ENCODE measurements at regions not wholly inside any gene's neighbourhood (a gene's known extent, or its start where the extent isn't known, plus 50 kb on each side); places are given as distances from the start of the nearest gene placed in this dataset.

DNA sequence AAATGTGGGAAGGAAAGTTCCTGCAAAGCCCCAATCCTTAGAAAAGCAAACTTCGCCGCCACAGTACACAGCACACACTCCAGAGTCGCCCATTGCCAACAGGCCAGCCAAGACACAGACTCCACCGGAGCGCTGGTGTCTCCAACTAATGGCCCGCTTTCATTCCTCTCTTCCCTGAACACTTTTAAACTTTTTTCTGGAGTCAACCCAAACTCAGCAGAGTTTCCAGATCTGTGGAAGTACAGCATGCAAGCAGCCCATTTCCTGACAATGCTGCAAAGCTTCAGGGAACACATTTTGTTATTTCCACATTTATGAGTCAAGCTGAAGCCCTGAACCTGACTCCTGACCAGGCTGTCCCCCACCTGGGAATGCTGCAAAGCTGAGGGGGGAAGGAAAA is 351.9 kb downstream of the NFIB start:
- peak in 1 of 2 donors; percentile 55 for DNase-seq (ENCODE audit: low read depth in 2 of 2)
- Histone ChIP-seq H3K9me3 (ENCODE audit: control insufficient read depth, insufficient read depth, low read depth, low read length) (no peaks in the 10 kb centered on the region), H3K4me1 (ENCODE audit: control insufficient read depth, extremely low read depth, insufficient read depth, low read length) (no peaks in the 10 kb centered on the region), H4K20me1 (ENCODE audit: control insufficient read depth, extremely low read depth, insufficient read depth, low read length) (no peaks in the 10 kb centered on the region), H3K27me3 (ENCODE audit: control insufficient read depth, insufficient read depth, low read length) (no peaks in the 10 kb centered on the region), H3K4me2 (ENCODE audit: extremely low read depth, insufficient read depth, low read length) (no peak overlapping the region), H3K79me2 (ENCODE audit: control insufficient read depth, insufficient read depth, low read length) (no peaks in the 10 kb centered on the region), H2AFZ (ENCODE audit: low read length) (no peak overlapping the region), H3K27ac (ENCODE audit: insufficient read depth, low read length) (no peak overlapping the region), H3K9ac (ENCODE audit: insufficient read depth, low read length) (no peak overlapping the region), H3K4me3 (replicated peaks in 1 of 4; ENCODE audit: control extremely low read depth in 1 of 4, insufficient read depth in 1 of 4, low read depth in 3 of 4, low read length in 4 of 4) (no peak overlapping the region), H3K36me3 (ENCODE audit: control insufficient read depth, insufficient read depth, low read length) (no peaks in the 10 kb centered on the region)
- no peak for TF ChIP-seq EZH2 (IDR thresholded peaks at IDR 0.05; ENCODE audit: low read length, missing control alignments)
- TF ChIP-seq, protein P1, sequence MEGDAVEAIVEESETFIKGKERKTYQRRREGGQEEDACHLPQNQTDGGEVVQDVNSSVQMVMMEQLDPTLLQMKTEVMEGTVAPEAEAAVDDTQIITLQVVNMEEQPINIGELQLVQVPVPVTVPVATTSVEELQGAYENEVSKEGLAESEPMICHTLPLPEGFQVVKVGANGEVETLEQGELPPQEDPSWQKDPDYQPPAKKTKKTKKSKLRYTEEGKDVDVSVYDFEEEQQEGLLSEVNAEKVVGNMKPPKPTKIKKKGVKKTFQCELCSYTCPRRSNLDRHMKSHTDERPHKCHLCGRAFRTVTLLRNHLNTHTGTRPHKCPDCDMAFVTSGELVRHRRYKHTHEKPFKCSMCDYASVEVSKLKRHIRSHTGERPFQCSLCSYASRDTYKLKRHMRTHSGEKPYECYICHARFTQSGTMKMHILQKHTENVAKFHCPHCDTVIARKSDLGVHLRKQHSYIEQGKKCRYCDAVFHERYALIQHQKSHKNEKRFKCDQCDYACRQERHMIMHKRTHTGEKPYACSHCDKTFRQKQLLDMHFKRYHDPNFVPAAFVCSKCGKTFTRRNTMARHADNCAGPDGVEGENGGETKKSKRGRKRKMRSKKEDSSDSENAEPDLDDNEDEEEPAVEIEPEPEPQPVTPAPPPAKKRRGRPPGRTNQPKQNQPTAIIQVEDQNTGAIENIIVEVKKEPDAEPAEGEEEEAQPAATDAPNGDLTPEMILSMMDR (conservative IDR thresholded peaks at IDR 0.05 in 1 of 2, IDR thresholded peaks at IDR 0.05 in 1 of 2; ENCODE audit: low read depth in 1 of 2, low read length in 2 of 2): no peak

DNA sequence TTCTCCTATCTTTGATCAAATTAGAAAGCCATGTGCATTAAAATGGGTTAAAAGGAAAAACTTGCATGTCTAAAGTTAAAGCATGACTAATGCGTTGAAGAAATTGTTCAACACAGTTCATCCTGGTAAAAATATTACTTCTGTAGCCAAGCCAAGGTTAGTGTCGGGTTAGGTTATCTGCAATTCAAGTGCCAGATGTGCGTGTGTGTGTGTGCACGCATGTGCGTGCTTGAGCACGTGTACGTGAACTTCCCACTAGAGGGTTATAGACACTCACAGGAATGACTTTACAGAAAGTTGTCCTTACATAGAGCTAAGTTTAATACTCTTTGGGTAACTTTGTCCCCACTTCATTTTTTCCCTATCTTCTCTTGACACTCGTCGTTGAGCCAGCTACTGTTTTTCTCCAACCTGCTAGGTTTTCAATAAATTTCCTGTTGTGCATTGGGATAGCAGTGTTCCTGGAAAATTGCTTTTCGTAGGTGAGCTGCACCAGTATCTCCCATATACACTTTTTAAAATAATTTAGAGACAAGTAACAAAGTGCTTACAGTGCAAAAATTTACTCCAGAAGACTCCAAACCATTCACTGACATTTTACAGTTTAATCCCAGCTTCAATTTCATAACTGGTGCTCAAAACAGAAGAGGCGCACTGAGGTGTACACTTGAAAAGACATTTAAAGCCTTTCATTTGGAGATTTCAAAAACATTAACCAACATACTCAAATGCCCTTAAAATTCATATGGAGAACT is 353.8 kb downstream of the NFIB start:
- Histone ChIP-seq H2AFZ (ENCODE audit: low read length) (no peak overlapping the region), H3K9me3 (ENCODE audit: control insufficient read depth, insufficient read depth, low read depth, low read length) (no peaks in the 10 kb centered on the region), H3K4me3 (replicated peaks in 1 of 4; ENCODE audit: control extremely low read depth in 1 of 4, insufficient read depth in 1 of 4, low read depth in 3 of 4, low read length in 4 of 4) (no peak overlapping the region), H3K4me2 (ENCODE audit: extremely low read depth, insufficient read depth, low read length) (no peak overlapping the region), H3K4me1 (ENCODE audit: control insufficient read depth, extremely low read depth, insufficient read depth, low read length) (no peaks in the 10 kb centered on the region), H3K27ac (ENCODE audit: insufficient read depth, low read length) (no peak overlapping the region), H3K79me2 (ENCODE audit: control insufficient read depth, insufficient read depth, low read length) (no peaks in the 10 kb centered on the region), H3K36me3 (ENCODE audit: control insufficient read depth, insufficient read depth, low read length) (no peaks in the 10 kb centered on the region), H4K20me1 (ENCODE audit: control insufficient read depth, extremely low read depth, insufficient read depth, low read length) (no peaks in the 10 kb centered on the region), H3K9ac (ENCODE audit: insufficient read depth, low read length) (no peak overlapping the region), H3K27me3 (ENCODE audit: control insufficient read depth, insufficient read depth, low read length) (no peaks in the 10 kb centered on the region)
- TF ChIP-seq EZH2 (IDR thresholded peaks at IDR 0.05; ENCODE audit: low read length, missing control alignments): no peak
- TF ChIP-seq, protein P1 (conservative IDR thresholded peaks at IDR 0.05 in 1 of 2, IDR thresholded peaks at IDR 0.05 in 1 of 2; ENCODE audit: low read depth in 1 of 2, low read length in 2 of 2): no peak
- no peak for DNase-seq (ENCODE audit: low read depth in 2 of 2)

DNA sequence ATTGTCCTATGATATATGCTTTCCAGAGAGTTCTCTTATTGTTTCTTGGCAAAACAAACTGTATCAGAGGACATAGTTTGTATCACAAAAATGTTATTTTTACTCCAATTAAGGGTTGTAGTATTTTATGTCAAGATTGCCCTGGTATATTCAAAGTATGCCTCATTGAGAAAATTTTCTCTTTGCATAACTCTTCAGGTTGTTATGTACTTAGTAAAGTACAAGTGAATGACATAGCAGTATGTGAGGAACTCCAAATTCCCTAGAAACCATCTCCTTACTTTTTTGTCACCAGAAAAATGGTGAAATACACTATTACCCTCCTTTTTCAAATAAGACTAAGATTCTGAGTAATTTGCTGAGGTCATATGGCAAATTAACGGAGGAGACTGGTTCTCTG is 355.3 kb downstream of the NFIB start:
- H3K27ac ChIP-seq (ENCODE audit: insufficient read depth, low read length): no peak overlapping the region
- no peaks in the 10 kb centered on the region for H3K27me3 ChIP-seq (ENCODE audit: control insufficient read depth, insufficient read depth, low read length)
- H3K79me2 ChIP-seq (ENCODE audit: control insufficient read depth, insufficient read depth, low read length): no peaks in the 10 kb centered on the region
- no peak overlapping the region for H3K4me2 ChIP-seq (ENCODE audit: extremely low read depth, insufficient read depth, low read length)
- no peaks in the 10 kb centered on the region for H3K4me1 ChIP-seq (ENCODE audit: control insufficient read depth, extremely low read depth, insufficient read depth, low read length)
- no peaks in the 10 kb centered on the region for H4K20me1 ChIP-seq (ENCODE audit: control insufficient read depth, extremely low read depth, insufficient read depth, low read length)
- no peaks in the 10 kb centered on the region for H3K36me3 ChIP-seq (ENCODE audit: control insufficient read depth, insufficient read depth, low read length)
- no peak overlapping the region for H2AFZ ChIP-seq (ENCODE audit: low read length)
- no peak overlapping the region for H3K4me3 ChIP-seq (replicated peaks in 1 of 4; ENCODE audit: control extremely low read depth in 1 of 4, insufficient read depth in 1 of 4, low read depth in 3 of 4, low read length in 4 of 4)
- TF ChIP-seq, protein P1 (conservative IDR thresholded peaks at IDR 0.05 in 1 of 2, IDR thresholded peaks at IDR 0.05 in 1 of 2; ENCODE audit: low read depth in 1 of 2, low read length in 2 of 2): no peak
- no peak for TF ChIP-seq EZH2 (IDR thresholded peaks at IDR 0.05; ENCODE audit: low read length, missing control alignments)
- no peak for DNase-seq (ENCODE audit: low read depth in 2 of 2)
- no peaks in the 10 kb centered on the region for H3K9me3 ChIP-seq (ENCODE audit: control insufficient read depth, insufficient read depth, low read depth, low read length)
- H3K9ac ChIP-seq (ENCODE audit: insufficient read depth, low read length): no peak overlapping the region
